ENCODE measurements at regions not wholly inside any gene's neighbourhood (a gene's known extent, or its start where the extent isn't known, plus 50 kb on each side); places are given as distances from the start of the nearest gene placed in this dataset.

- DNase-seq: no peak
These were observed 276.9 kb upstream of the SKOR2 start for GRCh38 chr18:47528343-47528742.

GRCh38 chr18:47526147-47526546, 274.7 kb upstream of the SKOR2 start:
- DNase-seq: no peak

- DNase-seq: no peak
These were observed 270.9 kb upstream of the SKOR2 start for GRCh38 chr18:47522359-47522758.

- DNase-seq: no peak
These were observed 268.8 kb upstream of the SKOR2 start for GRCh38 chr18:47520263-47520662.

- no peak for DNase-seq
These were observed 268.2 kb upstream of the SKOR2 start for GRCh38 chr18:47519706-47520105.

- no peak for DNase-seq
These were observed 267.8 kb upstream of the SKOR2 start for GRCh38 chr18:47519277-47519676.

GRCh38 chr18:47513614-47514013, 262.2 kb upstream of the SKOR2 start:
- DNase-seq: no peak

- no peak for DNase-seq
These were observed 261.4 kb upstream of the SKOR2 start for GRCh38 chr18:47512726-47513435.

GRCh38 chr18:47512056-47512455, 260.6 kb upstream of the SKOR2 start:
- DNase-seq: no peak

- no peak for DNase-seq
These were observed 259.4 kb upstream of the SKOR2 start for GRCh38 chr18:47510831-47511230.

- no peak for DNase-seq
These were observed 256.2 kb upstream of the SKOR2 start for GRCh38 chr18:47507651-47508050.

- DNase-seq: no peak
These were observed 255.4 kb upstream of the SKOR2 start for GRCh38 chr18:47506897-47507296.

GRCh38 chr18:47501946-47502345, 250.5 kb upstream of the SKOR2 start:
- no peak for DNase-seq

GRCh38 chr18:47500930-47501329, 249.5 kb upstream of the SKOR2 start:
- DNase-seq: no peak

GRCh38 chr18:47492691-47493090, 241.2 kb upstream of the SKOR2 start:
- no peak for DNase-seq

- no peak for DNase-seq
These were observed 239.4 kb upstream of the SKOR2 start for GRCh38 chr18:47490882-47491281.

GRCh38 chr18:47485221-47485797, 233.8 kb upstream of the SKOR2 start:
- no peak for DNase-seq

GRCh38 chr18:47484068-47484467, 232.6 kb upstream of the SKOR2 start:
- no peak for DNase-seq

GRCh38 chr18:47480166-47480565, 228.7 kb upstream of the SKOR2 start:
- no peak for DNase-seq

- no peak for DNase-seq
These were observed 220.3 kb upstream of the SKOR2 start for GRCh38 chr18:47471784-47472183.

- no peak for DNase-seq
These were observed 219.5 kb upstream of the SKOR2 start for GRCh38 chr18:47470941-47471340.

GRCh38 chr18:47469576-47469975, 218.1 kb upstream of the SKOR2 start:
- DNase-seq: no peak

GRCh38 chr18:47461977-47462376, 210.5 kb upstream of the SKOR2 start:
- DNase-seq: no peak

- DNase-seq: no peak
These were observed 210.0 kb upstream of the SKOR2 start for GRCh38 chr18:47461406-47461948.

GRCh38 chr18:47458483-47458882, 207.0 kb upstream of the SKOR2 start:
- DNase-seq: no peak

Data from midbrain (tissue), 1 donor.